Testis (tissue), 2 donors: ENCODE measurements at regions not wholly inside any gene's neighbourhood (a gene's known extent, or its start where the extent isn't known, plus 50 kb on each side); places are given as distances from the start of the nearest gene placed in this dataset.
"Not testable (repeated sequence)": the region's sequence is repeated elsewhere in the genome, so short reads cannot be mapped to it uniquely, and the experiment has no call there.

Experiments used
- DNase-seq: peaks from one replicate; pipeline ENCODE4 v3.0.0-alpha.2; 2019
- H3K27ac ChIP-seq, 2 donors: fragments of 200-600 bp; sonication (generic); one replicate each; pipeline ENCODE4 v1.5.1; 2019
- H3K27me3 ChIP-seq: fragments of 200-600 bp; sonication (generic); one replicate; pipeline ENCODE4 v1.5.1; 2019
- H3K36me3 ChIP-seq: fragments of 200-600 bp; sonication (generic); one replicate; pipeline ENCODE4 v1.5.1; 2017; ENCODE audit warnings: low read depth; ENCODE audit errors: missing control alignments
- H3K4me1 ChIP-seq: fragments of 200-600 bp; sonication (generic); one replicate; pipeline ENCODE4 v1.5.1; 2019
- H3K4me3 ChIP-seq, 2 donors: fragments of 200-600 bp; sonication (generic); one replicate each; pipeline ENCODE4 v1.5.1; 2017 to 2019
- H3K9me3 ChIP-seq: fragments of 200-600 bp; sonication (generic); one replicate; pipeline ENCODE4 v1.5.1; 2017
- POLR2A ChIP-seq: fragments of 450-650 bp; IDR thresholded peaks from one replicate; pipeline ENCODE4 v1.6.1; 2017; ENCODE audit warnings: antibody characterized with exemption, mild to moderate bottlenecking, moderate library complexity
- WGBS, 2 donors: methylation state at CpG; one replicate each; pipeline ENCODE4 v1.1.5; 2018; 5-methylcytosine and 5-hydroxymethylcytosine counted together
- intact Hi-C: fragments of 100-400 bp; cut with DNase I; formaldehyde crosslinking; loops from one replicate; pipeline ENCODE4 v1.15.1; 2023; ENCODE audit warnings: low total_unique reads
- TF ChIP-seq, protein P1 (sequence below), 3 experiments: fragments of 450-650 bp in 2 of 3; fragments of 200-600 bp in 1 of 3; sonication (generic) in 1 of 3; IDR thresholded peaks; one replicate each; pipeline ENCODE4 v1.5.1; 2016 to 2019; ENCODE audit warnings: antibody characterized with exemption in 3 of 3, mild to moderate bottlenecking in 2 of 3, moderate library complexity in 1 of 3

DNA sequence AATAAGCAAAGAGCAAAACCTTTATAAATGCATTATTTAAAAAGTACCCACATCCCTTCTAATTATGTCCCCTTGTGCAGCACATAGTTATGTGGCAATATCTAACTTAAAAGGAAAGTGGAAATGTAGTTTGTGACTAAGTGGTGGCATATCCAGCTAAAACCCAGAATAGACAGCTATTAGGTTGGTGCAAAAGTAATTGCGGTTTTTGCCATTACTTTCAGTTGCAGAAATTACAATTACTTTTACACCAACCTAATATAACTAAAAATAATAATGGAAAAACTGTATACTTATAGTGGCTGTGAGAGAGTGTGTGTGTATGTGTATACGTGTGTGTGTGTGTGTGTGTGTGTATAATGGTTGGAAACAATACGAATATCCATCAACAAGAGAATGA is 1108.1 kb upstream of the CNTN5 start:
- DNase-seq, result no peak
- Histone ChIP-seq H3K4me1 (no peaks in the 10 kb centered on the region), H3K4me3 (no peak overlapping the region), H3K27me3 (no peaks in the 10 kb centered on the region), H3K9me3 (no peaks in the 10 kb centered on the region), H3K36me3 (no peaks in the 10 kb centered on the region), H3K27ac (no peak overlapping the region)
- 80 to 81% methylated on average over 3 of the region's 3 CpGs for WGBS, 2 donors
- no peak for TF ChIP-seq POLR2A
- TF ChIP-seq, protein P1, sequence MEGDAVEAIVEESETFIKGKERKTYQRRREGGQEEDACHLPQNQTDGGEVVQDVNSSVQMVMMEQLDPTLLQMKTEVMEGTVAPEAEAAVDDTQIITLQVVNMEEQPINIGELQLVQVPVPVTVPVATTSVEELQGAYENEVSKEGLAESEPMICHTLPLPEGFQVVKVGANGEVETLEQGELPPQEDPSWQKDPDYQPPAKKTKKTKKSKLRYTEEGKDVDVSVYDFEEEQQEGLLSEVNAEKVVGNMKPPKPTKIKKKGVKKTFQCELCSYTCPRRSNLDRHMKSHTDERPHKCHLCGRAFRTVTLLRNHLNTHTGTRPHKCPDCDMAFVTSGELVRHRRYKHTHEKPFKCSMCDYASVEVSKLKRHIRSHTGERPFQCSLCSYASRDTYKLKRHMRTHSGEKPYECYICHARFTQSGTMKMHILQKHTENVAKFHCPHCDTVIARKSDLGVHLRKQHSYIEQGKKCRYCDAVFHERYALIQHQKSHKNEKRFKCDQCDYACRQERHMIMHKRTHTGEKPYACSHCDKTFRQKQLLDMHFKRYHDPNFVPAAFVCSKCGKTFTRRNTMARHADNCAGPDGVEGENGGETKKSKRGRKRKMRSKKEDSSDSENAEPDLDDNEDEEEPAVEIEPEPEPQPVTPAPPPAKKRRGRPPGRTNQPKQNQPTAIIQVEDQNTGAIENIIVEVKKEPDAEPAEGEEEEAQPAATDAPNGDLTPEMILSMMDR (IDR thresholded peaks at IDR 0.05), result no peak
- intact Hi-C loops, result no loop called here

DNA sequence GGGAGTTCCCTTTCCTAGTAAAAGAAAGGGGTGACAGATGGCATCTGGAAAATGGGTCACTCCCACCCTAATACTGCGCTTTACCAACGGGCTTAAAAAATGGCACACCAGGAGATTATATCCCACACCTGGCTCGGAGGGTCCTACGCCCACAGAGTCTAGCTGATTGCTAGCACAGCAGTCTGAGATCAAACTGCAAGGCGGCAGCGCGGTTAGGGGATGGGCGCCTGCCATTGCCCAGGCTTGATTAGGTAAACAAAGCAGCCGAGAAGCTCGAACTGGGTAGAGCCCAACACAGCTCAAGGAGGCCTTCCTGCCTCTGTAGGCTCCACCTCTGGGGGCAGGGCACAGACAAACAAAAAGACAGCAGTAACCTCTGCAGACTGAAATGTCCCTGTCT is 1097.8 kb upstream of the CNTN5 start:
- intact Hi-C loops, result not testable (repeated sequence)

DNA sequence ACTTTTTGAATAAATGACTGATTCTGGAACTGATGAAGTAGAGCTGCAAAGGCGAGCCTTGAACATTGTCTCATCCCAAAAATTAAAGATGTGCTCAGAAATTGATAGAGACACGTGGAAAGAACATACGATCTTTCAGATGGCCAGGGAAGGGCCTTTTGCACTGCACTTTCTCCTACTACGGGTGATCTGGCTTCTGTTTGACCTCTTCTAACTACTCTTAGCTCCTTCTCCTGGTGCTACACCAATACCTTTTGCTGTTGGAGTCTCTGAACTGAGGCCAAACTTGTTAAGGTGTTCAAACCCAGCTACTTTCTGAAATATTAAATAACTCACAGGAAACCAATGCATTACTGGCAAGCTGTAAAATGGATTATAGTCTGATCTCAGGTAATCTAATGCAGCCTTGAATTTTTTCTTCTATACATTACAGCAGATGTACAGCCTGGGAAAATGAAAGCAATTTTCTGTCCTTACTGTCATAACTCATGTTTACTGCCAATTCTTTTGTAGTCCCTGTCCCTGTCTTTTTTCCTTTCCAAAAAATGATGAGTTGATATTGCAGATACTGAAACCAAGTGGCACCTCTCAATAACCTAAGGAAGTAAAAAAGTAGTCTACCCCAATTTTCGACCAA is 1086.1 kb upstream of the CNTN5 start:
- Histone ChIP-seq H3K27ac (no peak overlapping the region), H3K36me3 (no peaks in the 10 kb centered on the region), H3K4me3 (no peak overlapping the region), H3K9me3 (no peaks in the 10 kb centered on the region), H3K4me1 (no peaks in the 10 kb centered on the region), H3K27me3 (no peaks in the 10 kb centered on the region)
- WGBS, 2 donors, result 77 to 83% methylated on average over 5 of the region's 5 CpGs
- intact Hi-C loops, result no loop called here
- TF ChIP-seq, protein P1 (IDR thresholded peaks at IDR 0.05), result no peak
- TF ChIP-seq POLR2A, result no peak
- DNase-seq, result no peak

More for the DNA sequence above, 1097.8 kb upstream of the CNTN5 start:
- DNase-seq, H3K4me1 ChIP-seq, H3K4me3 ChIP-seq, H3K27ac ChIP-seq, H3K36me3 ChIP-seq, H3K27me3 ChIP-seq, H3K9me3 ChIP-seq: not testable (repeated sequence)
- 90 to 92% methylated on average over 10 of the region's 10 CpGs for WGBS, 2 donors

DNA sequence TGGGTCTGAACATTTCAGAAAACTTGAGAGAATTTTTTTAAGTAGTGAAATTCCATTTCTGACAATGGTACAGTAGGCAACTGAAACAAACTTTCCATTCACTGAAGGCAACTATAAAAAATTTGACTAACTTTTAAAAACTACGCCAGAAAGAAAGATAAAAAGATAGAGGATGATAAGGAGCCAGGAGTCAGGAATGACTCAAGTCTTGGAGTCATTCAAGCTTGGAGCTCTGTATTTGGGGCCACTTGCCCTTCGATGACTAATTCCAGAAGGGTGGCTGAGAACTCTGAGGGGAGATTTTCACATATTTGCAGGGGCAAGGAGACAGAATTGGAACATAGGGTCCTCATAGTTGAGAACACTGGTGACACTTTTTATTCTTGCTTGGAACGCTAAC is 1083.2 kb upstream of the CNTN5 start:
- no peak overlapping the region for H3K27ac ChIP-seq
- no peak for DNase-seq
- H3K4me1 ChIP-seq, result no peaks in the 10 kb centered on the region
- 72 to 88% methylated on average over 3 of the region's 3 CpGs for WGBS, 2 donors
- no peaks in the 10 kb centered on the region for H3K36me3 ChIP-seq
- no peaks in the 10 kb centered on the region for H3K27me3 ChIP-seq
- no peak for TF ChIP-seq POLR2A
- TF ChIP-seq, protein P1 (IDR thresholded peaks at IDR 0.05), result no peak
- intact Hi-C loops, result no loop called here
- no peak overlapping the region for H3K4me3 ChIP-seq
- H3K9me3 ChIP-seq, result no peaks in the 10 kb centered on the region

DNA sequence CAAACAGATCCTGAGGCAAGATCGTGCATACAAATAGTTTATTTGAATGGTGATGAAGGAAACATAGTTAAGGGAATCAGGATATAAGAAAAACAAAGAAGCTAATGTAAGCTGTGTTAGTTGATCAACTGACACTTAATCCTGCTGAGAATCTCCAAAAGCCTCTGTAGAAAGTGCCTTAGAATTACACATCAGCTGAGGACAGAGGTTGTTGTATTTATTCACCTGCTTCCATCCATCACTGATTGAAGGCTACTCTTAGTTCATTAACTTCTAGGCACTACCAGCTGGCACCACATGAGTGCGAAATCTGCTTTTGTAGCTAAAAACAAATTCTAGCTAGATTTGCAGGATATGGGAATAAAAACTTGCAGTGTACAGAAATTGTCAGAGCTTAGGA is 1082.0 kb upstream of the CNTN5 start:
- no peaks in the 10 kb centered on the region for H3K9me3 ChIP-seq
- no peak for DNase-seq
- intact Hi-C loops, result no loop called here
- no peaks in the 10 kb centered on the region for H3K27me3 ChIP-seq
- H3K4me1 ChIP-seq, result no peaks in the 10 kb centered on the region
- WGBS, 2 donors, result 85 to 86% methylated on average over 2 of the region's 2 CpGs
- no peak overlapping the region for H3K27ac ChIP-seq
- H3K4me3 ChIP-seq, result no peak overlapping the region
- no peaks in the 10 kb centered on the region for H3K36me3 ChIP-seq
- no peak for TF ChIP-seq POLR2A
- TF ChIP-seq, protein P1 (IDR thresholded peaks at IDR 0.05), result no peak
